GM18502 (cell line): ENCODE measurements at regions not wholly inside any gene's neighbourhood (a gene's known extent, or its start where the extent isn't known, plus 50 kb on each side); places are given as distances from the start of the nearest gene placed in this dataset.

Experiments
- ATAC-seq: cut with Tn5 transposase; IDR thresholded peaks from one replicate; pipeline ENCODE4 v1.9.1; 2021; ENCODE audit warnings: mild to moderate bottlenecking; ENCODE audit not compliant: unreplicated experiment, poor library complexity

- no peak for ATAC-seq
These were observed 249.2 kb upstream of the GPRIN3 start for GRCh38 chr4:89556601-89557305.

- no peak for ATAC-seq
These were observed 243.6 kb upstream of the GPRIN3 start for GRCh38 chr4:89551191-89551590.

- ATAC-seq: no peak
These were observed 242.3 kb upstream of the GPRIN3 start for GRCh38 chr4:89549907-89550306.

GRCh38 chr4:89545315-89545714 is 237.7 kb upstream of the GPRIN3 start:
- no peak for ATAC-seq

GRCh38 chr4:89541998-89542397 is 234.4 kb upstream of the GPRIN3 start:
- ATAC-seq: no peak

GRCh38 chr4:89539797-89540711 is 232.5 kb upstream of the GPRIN3 start:
- no peak for ATAC-seq

GRCh38 chr4:89539374-89539773 is 231.8 kb upstream of the GPRIN3 start:
- ATAC-seq: no peak

- no peak for ATAC-seq
These were observed 231.3 kb upstream of the GPRIN3 start for GRCh38 chr4:89538886-89539285.

GRCh38 chr4:89538171-89538570 is 230.6 kb upstream of the GPRIN3 start:
- no peak for ATAC-seq

GRCh38 chr4:89537281-89537680 is 229.7 kb upstream of the GPRIN3 start:
- no peak for ATAC-seq

- ATAC-seq: no peak
These were observed 227.7 kb upstream of the GPRIN3 start for GRCh38 chr4:89535251-89535650.

GRCh38 chr4:89534356-89534755 is 226.8 kb upstream of the GPRIN3 start:
- ATAC-seq: no peak

- ATAC-seq: no peak
These were observed 224.5 kb upstream of the GPRIN3 start for GRCh38 chr4:89531932-89532640.

- no peak for ATAC-seq
These were observed 221.0 kb upstream of the GPRIN3 start for GRCh38 chr4:89528526-89529133.

- no peak for ATAC-seq
These were observed 214.2 kb upstream of the GPRIN3 start for GRCh38 chr4:89521826-89522225.

GRCh38 chr4:89519771-89520320 is 212.2 kb upstream of the GPRIN3 start:
- ATAC-seq: no peak

- no peak for ATAC-seq
These were observed 210.7 kb upstream of the GPRIN3 start for GRCh38 chr4:89518259-89518658.

- no peak for ATAC-seq
These were observed 207.2 kb upstream of the GPRIN3 start for GRCh38 chr4:89514811-89515210.

- ATAC-seq: no peak
These were observed 204.2 kb upstream of the GPRIN3 start for GRCh38 chr4:89511776-89512175.

GRCh38 chr4:89509708-89510281 is 202.2 kb upstream of the GPRIN3 start:
- ATAC-seq: peak; percentile 99
